Mesodermal cell (in vitro differentiated cells): ENCODE measurements at regions not wholly inside any gene's neighbourhood (a gene's known extent, or its start where the extent isn't known, plus 50 kb on each side); places are given as distances from the start of the nearest gene placed in this dataset.

Experiments
- H3K27ac ChIP-seq: 2 replicates; pipeline ENCODE4 v1.7.0; 2013; ENCODE audit warnings: mild to moderate bottlenecking, low read depth, low read length, moderate library complexity; ENCODE audit not compliant: severe bottlenecking
- H3K36me3 ChIP-seq: 2 replicates; pipeline ENCODE4 v1.7.1; 2013; ENCODE audit warnings: mild to moderate bottlenecking, low read length, moderate library complexity; ENCODE audit not compliant: control insufficient read depth, insufficient read depth
- H3K4me1 ChIP-seq: one replicate; pipeline ENCODE4 v1.7.1; 2013; ENCODE audit warnings: mild to moderate bottlenecking, low read length; ENCODE audit not compliant: insufficient read depth, control insufficient read depth, poor library complexity, severe bottlenecking
- H3K4me3 ChIP-seq: 2 replicates; pipeline ENCODE4 v1.7.0; 2013; ENCODE audit warnings: low read length, control low read depth, mild to moderate bottlenecking; ENCODE audit not compliant: insufficient read depth, poor library complexity, severe bottlenecking; ENCODE audit errors: extremely low read depth
- H3K9me3 ChIP-seq: 2 replicates; pipeline ENCODE4 v1.7.1; 2013; ENCODE audit warnings: mild to moderate bottlenecking, low read length, moderate library complexity; ENCODE audit not compliant: control insufficient read depth
- WGBS, 2 experiments: methylation state at CpG; one replicate each; pipeline ENCODE4 v1.1.5; 2013; ENCODE audit warnings: missing lambda C conversion rate in 2 of 2; ENCODE audit not compliant: insufficient coverage in 2 of 2; 5-methylcytosine and 5-hydroxymethylcytosine counted together

GRCh38 chrX:124910611-124911010, 409.1 kb upstream of the TEX13C start:
- no peak overlapping the region for H3K4me3 ChIP-seq
- no peak overlapping the region for H3K27ac ChIP-seq
- H3K9me3 ChIP-seq, result no peaks in the 10 kb centered on the region
- H3K36me3 ChIP-seq, result no peaks in the 10 kb centered on the region
- WGBS, 2 experiments, result no CpG with 5 or more reads among the region's 4 CpGs
- no peaks in the 10 kb centered on the region for H3K4me1 ChIP-seq

- 60% methylated on average over 2 of the region's 2 CpGs; no CpG with 5 or more reads in 1 of the 2 experiments for WGBS, 2 experiments
- no peak overlapping the region for H3K27ac ChIP-seq
Measured at GRCh38 chrX:124917011-124917410, 402.7 kb upstream of the TEX13C start.

GRCh38 chrX:124925681-124926080, 394.0 kb upstream of the TEX13C start:
- no peaks in the 10 kb centered on the region for H3K36me3 ChIP-seq
- H3K27ac ChIP-seq, result no peak overlapping the region
- H3K9me3 ChIP-seq, result no peaks in the 10 kb centered on the region
- H3K4me1 ChIP-seq, result no peaks in the 10 kb centered on the region
- H3K4me3 ChIP-seq, result no peak overlapping the region
- 100% methylated on average over 1 of the region's 1 CpG; no CpG with 5 or more reads in 1 of the 2 experiments for WGBS, 2 experiments

More at GRCh38 chrX:124917011-124917410, 402.7 kb upstream of the TEX13C start:
- Histone ChIP-seq H3K4me3 (no peak overlapping the region), H3K9me3 (no peaks in the 10 kb centered on the region), H3K4me1 (no peaks in the 10 kb centered on the region), H3K36me3 (no peaks in the 10 kb centered on the region)

- H3K9me3 ChIP-seq, result no peaks in the 10 kb centered on the region
- no peak overlapping the region for H3K27ac ChIP-seq
- H3K4me3 ChIP-seq, result no peak overlapping the region
- 67% methylated on average over 1 of the region's 3 CpGs; no CpG with 5 or more reads in 1 of the 2 experiments for WGBS, 2 experiments
- H3K36me3 ChIP-seq, result no peaks in the 10 kb centered on the region
- no peaks in the 10 kb centered on the region for H3K4me1 ChIP-seq
Measured at GRCh38 chrX:124931241-124931640, 388.4 kb upstream of the TEX13C start.

- Histone ChIP-seq H3K4me3 (no peak overlapping the region), H3K36me3 (no peaks in the 10 kb centered on the region), H3K27ac (no peak overlapping the region), H3K4me1 (no peaks in the 10 kb centered on the region), H3K9me3 (no peaks in the 10 kb centered on the region)
- WGBS, 2 experiments, result 79 to 96% methylated on average over 3 of the region's 3 CpGs
Measured at GRCh38 chrX:124931958-124932357, 387.7 kb upstream of the TEX13C start.

GRCh38 chrX:124938715-124939114, 381.0 kb upstream of the TEX13C start:
- no CpG with 5 or more reads among the region's 2 CpGs for WGBS, 2 experiments
- H3K36me3 ChIP-seq, result no peaks in the 10 kb centered on the region
- no peak overlapping the region for H3K4me3 ChIP-seq
- no peaks in the 10 kb centered on the region for H3K4me1 ChIP-seq
- H3K27ac ChIP-seq, result no peak overlapping the region
- H3K9me3 ChIP-seq, result no peaks in the 10 kb centered on the region

GRCh38 chrX:124940531-124940930, 379.1 kb upstream of the TEX13C start:
- Histone ChIP-seq H3K36me3 (no peaks in the 10 kb centered on the region), H3K27ac (no peak overlapping the region), H3K4me3 (no peak overlapping the region), H3K4me1 (no peaks in the 10 kb centered on the region), H3K9me3 (no peaks in the 10 kb centered on the region)
- 80 to 88% methylated on average over 3 of the region's 3 CpGs for WGBS, 2 experiments

GRCh38 chrX:124954402-124954801, 365.3 kb upstream of the TEX13C start:
- Histone ChIP-seq H3K9me3 (no peaks in the 10 kb centered on the region), H3K4me1 (no peaks in the 10 kb centered on the region), H3K27ac (no peak overlapping the region), H3K36me3 (no peaks in the 10 kb centered on the region), H3K4me3 (no peak overlapping the region)

- no CpG with 5 or more reads among the region's 2 CpGs for WGBS, 2 experiments
- no peaks in the 10 kb centered on the region for H3K36me3 ChIP-seq
- no peak overlapping the region for H3K4me3 ChIP-seq
- no peak overlapping the region for H3K27ac ChIP-seq
- H3K9me3 ChIP-seq, result no peaks in the 10 kb centered on the region
- no peaks in the 10 kb centered on the region for H3K4me1 ChIP-seq
Measured at GRCh38 chrX:124960454-124960853, 359.2 kb upstream of the TEX13C start.

GRCh38 chrX:124963717-124964116, 356.0 kb upstream of the TEX13C start, which contains the start of gene TENM1:
TSS of gene TENM1 (minus strand) at chrX:124963817.
- Histone ChIP-seq H3K9me3 (no peaks in the 10 kb centered on the region), H3K27ac (no peak within 1 kb of the TSS), H3K4me3 (no peak within 1 kb of the TSS), H3K4me1 (no peaks in the 10 kb centered on the region), H3K36me3 (no peaks in the 10 kb centered on the region)
- WGBS, 2 experiments, result no CpG with 5 or more reads among the region's 2 CpGs

- WGBS, 2 experiments, result no CpG with 5 or more reads among the region's 3 CpGs
- Histone ChIP-seq H3K9me3 (no peaks in the 10 kb centered on the region), H3K4me1 (no peaks in the 10 kb centered on the region), H3K27ac (no peak overlapping the region), H3K4me3 (no peak overlapping the region), H3K36me3 (no peaks in the 10 kb centered on the region)
Measured at GRCh38 chrX:124975456-124975855, 344.2 kb upstream of the TEX13C start.
